SW 1271 (cell line): ENCODE measurements at regions not wholly inside any gene's neighbourhood (a gene's known extent, or its start where the extent isn't known, plus 50 kb on each side); places are given as distances from the start of the nearest gene placed in this dataset.

Experiments used
- DNase-seq, 2 experiments: peaks; one replicate each; lab custom pipeline; 2025; lab: John Stamatoyannopoulos, UW

GRCh38 chr4:27514711-27515110 is 654.1 kb downstream of the STIM2 start:
- no peak for DNase-seq

- no peak for DNase-seq
These were observed 654.5 kb downstream of the STIM2 start for GRCh38 chr4:27515140-27515539.

- DNase-seq: no peak
These were observed 658.2 kb downstream of the STIM2 start for GRCh38 chr4:27518876-27519275.

GRCh38 chr4:27524224-27524623 is 663.6 kb downstream of the STIM2 start:
- no peak for DNase-seq

- DNase-seq: no peak
These were observed 673.8 kb downstream of the STIM2 start for GRCh38 chr4:27534488-27534887.

- DNase-seq: no peak
These were observed 707.8 kb downstream of the STIM2 start for GRCh38 chr4:27568236-27568951.

- no peak for DNase-seq
These were observed 708.3 kb downstream of the STIM2 start for GRCh38 chr4:27568952-27569319.

GRCh38 chr4:27574743-27575142 is 714.1 kb downstream of the STIM2 start:
- DNase-seq: no peak

GRCh38 chr4:27577951-27578350 is 717.3 kb downstream of the STIM2 start:
- DNase-seq: no peak

- no peak for DNase-seq
These were observed 732.1 kb downstream of the STIM2 start for GRCh38 chr4:27592738-27593137.

GRCh38 chr4:27594922-27595321 is 734.3 kb downstream of the STIM2 start:
- no peak for DNase-seq

GRCh38 chr4:27595571-27596360 is 735.1 kb downstream of the STIM2 start:
- no peak for DNase-seq

- DNase-seq: no peak
These were observed 741.5 kb downstream of the STIM2 start for GRCh38 chr4:27602172-27602571.

- DNase-seq: no peak
These were observed 744.1 kb downstream of the STIM2 start for GRCh38 chr4:27604692-27605091.

GRCh38 chr4:27616166-27616565 is 755.5 kb downstream of the STIM2 start:
- DNase-seq: no peak

- no peak for DNase-seq
These were observed 758.8 kb downstream of the STIM2 start for GRCh38 chr4:27619435-27619834.

- no peak for DNase-seq
These were observed 760.2 kb downstream of the STIM2 start for GRCh38 chr4:27620886-27621285.

GRCh38 chr4:27624749-27625148 is 764.1 kb downstream of the STIM2 start:
- DNase-seq: no peak

- no peak for DNase-seq
These were observed 768.0 kb downstream of the STIM2 start for GRCh38 chr4:27628609-27629008.

- DNase-seq: no peak
These were observed 769.0 kb downstream of the STIM2 start for GRCh38 chr4:27629532-27630225.

GRCh38 chr4:27635936-27636913 is 775.6 kb downstream of the STIM2 start:
- no peak for DNase-seq
